ES-I3 (cell line): ENCODE measurements at regions not wholly inside any gene's neighbourhood (a gene's known extent, or its start where the extent isn't known, plus 50 kb on each side); places are given as distances from the start of the nearest gene placed in this dataset.
"Not testable (repeated sequence)": the region's sequence is repeated elsewhere in the genome, so short reads cannot be mapped to it uniquely, and the experiment has no call there.

Source experiments
- H3K36me3 ChIP-seq: 2 replicates; pipeline ENCODE4 v1.6.1; 2013; ENCODE audit warnings: mild to moderate bottlenecking, low read length, control low read depth, moderate library complexity; ENCODE audit not compliant: insufficient read depth
- H3K4me1 ChIP-seq: 2 replicates; pipeline ENCODE4 v1.6.1; 2013; ENCODE audit warnings: mild to moderate bottlenecking, control low read depth, low read length; ENCODE audit not compliant: insufficient read depth
- H3K9ac ChIP-seq: 2 replicates; pipeline ENCODE4 v1.6.1; 2013; ENCODE audit warnings: low read depth, mild to moderate bottlenecking, low read length, moderate library complexity
- H3K9me3 ChIP-seq: 2 replicates; pipeline ENCODE4 v1.6.1; 2013; ENCODE audit warnings: mild to moderate bottlenecking, low read length, moderate library complexity; ENCODE audit not compliant: control insufficient read depth, insufficient read depth

DNA sequence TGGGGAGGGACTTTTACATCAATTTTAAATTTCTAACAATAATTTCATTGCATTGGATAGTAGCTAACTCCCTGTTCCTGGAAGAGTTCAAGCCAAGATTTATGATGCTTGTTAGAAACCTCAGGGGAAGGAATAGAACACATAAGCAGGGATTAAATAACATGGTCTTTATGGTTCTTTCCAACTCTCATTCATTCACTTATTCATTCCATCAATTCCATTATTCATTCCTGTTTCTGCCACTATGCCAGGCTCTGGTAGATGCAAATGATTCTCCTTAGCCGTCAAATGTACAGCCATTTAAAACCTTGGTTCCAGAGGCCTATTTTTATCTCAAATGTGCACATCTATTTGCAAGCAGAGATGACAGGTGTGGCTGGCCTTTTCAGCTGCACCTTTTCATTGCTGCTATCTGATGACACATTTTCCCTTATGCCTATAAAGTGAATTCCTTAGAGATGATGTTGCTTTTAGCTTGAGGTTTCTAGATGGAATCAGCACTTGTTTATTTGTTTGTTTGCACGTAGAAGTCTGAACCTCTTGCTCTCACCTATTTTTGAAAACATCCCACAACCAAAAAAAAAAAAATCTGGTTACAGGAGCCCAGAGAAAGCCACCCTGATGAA lies 205.7 kb upstream of the IGFBP3 start:
- no peaks in the 10 kb centered on the region for H3K4me1 ChIP-seq
- H3K36me3 ChIP-seq, result no peaks in the 10 kb centered on the region
- H3K9me3 ChIP-seq, result no peaks in the 10 kb centered on the region
- H3K9ac ChIP-seq, result no peak overlapping the region

DNA sequence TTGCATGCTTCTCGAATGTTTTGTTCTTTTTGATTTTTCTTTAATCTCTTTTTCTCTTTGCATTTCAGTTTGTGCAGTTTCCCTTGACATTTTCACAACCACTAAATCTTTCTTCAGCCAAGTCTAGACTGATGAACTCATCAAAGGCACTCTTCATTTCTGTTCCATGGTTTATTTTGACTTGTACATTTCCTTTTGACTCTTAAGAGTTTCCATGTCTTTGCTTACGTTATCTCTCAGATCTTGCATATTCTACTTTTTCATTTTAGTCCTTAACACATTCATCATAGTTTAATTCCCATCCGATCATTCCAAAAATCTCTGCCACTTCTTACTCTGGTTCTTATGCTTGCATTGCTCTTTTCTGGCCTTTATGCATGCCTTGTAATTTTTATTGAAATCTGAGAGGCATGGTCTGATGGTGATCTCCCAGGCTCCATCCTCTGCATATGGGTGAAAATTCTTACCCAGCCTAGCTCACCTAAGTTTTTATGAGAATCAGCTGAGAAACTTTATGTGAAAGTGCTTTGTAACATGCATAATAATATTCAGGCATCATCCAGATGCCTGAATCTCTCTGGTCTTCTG lies 202.8 kb upstream of the IGFBP3 start:
- no peaks in the 10 kb centered on the region for H3K36me3 ChIP-seq

DNA sequence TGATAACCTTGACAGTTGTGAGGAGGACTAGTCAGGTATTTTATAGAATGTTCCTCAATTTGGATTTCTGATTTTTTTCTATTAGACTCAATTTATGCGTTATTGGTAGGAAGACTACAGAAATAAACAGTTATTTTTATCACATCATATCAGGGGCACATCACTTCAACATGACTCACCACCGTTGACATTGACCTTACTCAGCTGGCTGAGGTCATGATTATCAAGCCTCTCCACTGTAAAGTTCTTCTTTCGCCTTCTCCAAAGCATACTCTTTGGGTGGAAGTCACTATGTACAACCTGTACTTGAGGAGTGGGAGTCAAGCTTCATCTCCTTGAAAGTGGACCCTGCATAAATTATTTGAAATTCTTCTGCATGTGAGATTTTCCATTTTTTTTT lies 194.3 kb upstream of the IGFBP3 start:
- Histone ChIP-seq H3K4me1 (no peaks in the 10 kb centered on the region), H3K9me3 (no peaks in the 10 kb centered on the region), H3K9ac (no peak overlapping the region), H3K36me3 (no peaks in the 10 kb centered on the region)

More for the DNA sequence above, 202.8 kb upstream of the IGFBP3 start:
- Histone ChIP-seq H3K9ac (no peak overlapping the region), H3K9me3 (no peaks in the 10 kb centered on the region), H3K4me1 (no peaks in the 10 kb centered on the region)

DNA sequence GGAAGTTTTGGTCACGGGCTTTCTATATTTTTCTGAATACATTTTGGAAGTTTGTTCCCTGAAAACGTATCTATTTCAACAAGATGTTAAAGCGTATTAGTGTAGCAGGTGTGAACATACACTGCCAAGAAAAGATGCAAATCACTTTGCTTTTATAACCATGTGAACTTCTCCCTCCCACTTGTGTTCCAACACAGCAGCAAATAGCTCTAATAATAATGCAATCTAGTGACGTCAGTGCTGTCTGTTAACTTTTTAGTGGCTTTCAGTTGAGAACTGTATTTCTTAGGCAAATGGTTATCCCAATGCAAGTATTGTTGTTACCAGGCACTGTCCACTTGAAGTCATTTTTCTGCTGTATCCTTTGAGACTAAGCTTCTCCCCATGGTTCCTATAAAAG lies 188.4 kb upstream of the IGFBP3 start:
- H3K9ac ChIP-seq, result no peak overlapping the region
- no peaks in the 10 kb centered on the region for H3K4me1 ChIP-seq
- no peaks in the 10 kb centered on the region for H3K36me3 ChIP-seq
- H3K9me3 ChIP-seq, result no peaks in the 10 kb centered on the region; the same call in 1 of the 2 replicates

DNA sequence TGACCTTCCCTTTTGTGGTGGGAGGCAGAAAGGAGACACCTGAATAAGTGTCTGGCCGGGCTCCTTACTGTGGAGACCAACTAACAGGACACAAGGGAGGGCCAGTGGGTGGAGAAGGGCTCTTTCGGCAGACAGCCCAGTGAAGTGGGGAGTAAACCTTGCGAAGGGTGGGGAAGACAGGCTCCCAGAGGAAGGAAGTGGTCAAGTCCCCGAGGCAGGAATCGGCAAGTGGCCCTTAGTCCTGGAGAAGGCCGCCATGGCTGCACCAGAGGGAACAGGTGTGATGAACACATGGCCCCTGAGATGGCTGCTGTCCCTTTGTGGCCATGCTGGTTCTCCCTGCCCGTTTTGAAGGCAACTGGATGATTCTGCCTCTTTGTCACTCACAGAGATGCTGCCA lies 187.2 kb upstream of the IGFBP3 start:
- H3K36me3 ChIP-seq, result no peaks in the 10 kb centered on the region
- no peaks in the 10 kb centered on the region for H3K4me1 ChIP-seq
- H3K9ac ChIP-seq, result no peak overlapping the region

DNA sequence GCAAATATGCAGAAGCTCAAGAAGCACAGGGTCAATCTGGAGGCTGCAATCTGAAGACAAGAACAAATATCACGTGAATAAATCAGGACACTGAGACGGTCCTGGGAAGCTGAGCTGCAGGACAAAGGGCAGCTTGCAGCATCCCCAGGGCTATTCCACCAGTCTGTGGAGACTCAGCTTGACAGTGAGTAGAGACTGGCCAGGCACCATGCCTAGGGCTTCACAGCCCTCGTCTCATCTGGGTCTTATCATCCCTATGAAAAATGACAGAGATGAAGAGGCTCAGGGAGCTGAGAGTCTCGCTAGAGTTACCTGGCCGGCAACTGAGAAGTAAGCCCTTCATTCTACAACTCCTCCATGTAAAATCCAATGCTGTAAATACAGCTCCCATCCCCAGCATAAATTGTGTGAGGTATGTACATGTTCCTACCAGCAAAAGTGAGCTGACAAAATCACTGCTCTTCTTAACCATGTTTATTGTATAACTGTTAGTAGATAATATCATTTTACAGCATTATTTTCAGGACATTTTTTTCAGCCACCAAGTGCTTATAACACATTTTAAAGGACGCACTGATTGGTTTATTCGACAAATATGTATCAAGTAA lies 186.6 kb upstream of the IGFBP3 start:
- Histone ChIP-seq H3K36me3 (no peaks in the 10 kb centered on the region), H3K9ac (no peak overlapping the region), H3K9me3 (no peaks in the 10 kb centered on the region; the same call in 1 of the 2 replicates), H3K4me1 (no peaks in the 10 kb centered on the region)

More for the DNA sequence above, 187.2 kb upstream of the IGFBP3 start:
- H3K9me3 ChIP-seq, result no peaks in the 10 kb centered on the region; the same call in 1 of the 2 replicates

DNA sequence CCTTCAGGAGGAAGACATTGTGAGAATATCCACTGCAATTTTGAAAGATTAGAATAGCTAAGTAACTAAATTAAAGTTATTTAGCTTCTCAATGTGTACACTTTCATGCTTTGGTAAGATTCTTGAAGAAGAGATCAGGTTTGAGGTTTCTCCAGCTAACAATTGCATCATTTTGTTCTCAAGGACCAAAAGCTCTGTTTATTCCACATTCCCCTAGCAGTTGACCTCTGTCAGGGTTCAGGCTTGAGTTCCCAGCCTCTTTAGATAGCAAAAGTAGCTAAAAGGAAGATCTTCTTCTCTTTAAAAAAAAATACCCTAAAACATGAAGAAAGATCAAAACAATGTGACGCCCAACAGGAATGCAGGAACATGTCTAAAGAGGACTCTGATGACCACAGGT lies 179.4 kb upstream of the IGFBP3 start:
- H3K9ac ChIP-seq, result no peak overlapping the region
- H3K36me3 ChIP-seq, result no peaks in the 10 kb centered on the region
- H3K4me1 ChIP-seq, result no peaks in the 10 kb centered on the region
- H3K9me3 ChIP-seq, result no peaks in the 10 kb centered on the region

DNA sequence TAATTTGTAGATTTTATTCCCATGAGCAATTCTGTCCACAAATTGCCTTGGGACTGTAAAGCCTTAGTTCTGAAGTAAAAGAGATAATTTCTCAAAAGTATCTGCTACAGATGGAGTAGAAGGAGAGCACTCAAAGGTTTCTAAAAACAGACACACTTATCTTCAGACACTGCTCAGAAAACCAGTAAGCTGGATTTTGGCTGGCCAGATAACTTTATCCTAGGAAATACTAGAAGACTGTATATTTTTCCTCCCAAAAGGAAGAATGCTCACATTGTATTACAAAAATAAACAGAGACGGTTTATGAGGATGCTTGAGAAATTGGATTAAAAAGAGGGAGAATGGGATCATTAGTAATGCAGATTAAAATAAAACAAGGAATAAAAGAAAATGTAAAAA lies 178.0 kb upstream of the IGFBP3 start:
- Histone ChIP-seq H3K36me3 (no peaks in the 10 kb centered on the region), H3K9ac (no peak overlapping the region), H3K9me3 (no peaks in the 10 kb centered on the region), H3K4me1 (no peaks in the 10 kb centered on the region)

DNA sequence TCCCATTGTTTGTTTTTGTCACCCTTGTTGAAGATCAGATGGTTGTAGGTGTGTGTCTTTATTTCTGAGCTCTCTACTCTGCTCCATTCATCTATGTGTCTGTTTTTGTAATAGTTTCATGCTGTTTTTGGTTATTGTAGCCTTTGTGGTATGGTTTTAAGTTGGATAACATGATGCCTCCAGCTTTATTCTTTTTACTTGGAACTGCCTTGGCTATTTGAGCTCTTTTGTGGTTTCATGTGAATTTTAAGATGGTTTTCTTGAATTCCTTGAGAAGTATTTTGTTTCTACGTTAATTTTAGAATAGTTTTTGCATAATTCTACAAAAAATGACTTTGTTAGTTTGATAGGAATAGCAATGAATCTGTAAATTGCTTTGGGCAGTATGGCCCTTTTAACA lies 170.0 kb upstream of the IGFBP3 start:
- no peaks in the 10 kb centered on the region for H3K36me3 ChIP-seq
- H3K4me1 ChIP-seq, result no peaks in the 10 kb centered on the region
- H3K9ac ChIP-seq, result no peak overlapping the region
- no peaks in the 10 kb centered on the region for H3K9me3 ChIP-seq

DNA sequence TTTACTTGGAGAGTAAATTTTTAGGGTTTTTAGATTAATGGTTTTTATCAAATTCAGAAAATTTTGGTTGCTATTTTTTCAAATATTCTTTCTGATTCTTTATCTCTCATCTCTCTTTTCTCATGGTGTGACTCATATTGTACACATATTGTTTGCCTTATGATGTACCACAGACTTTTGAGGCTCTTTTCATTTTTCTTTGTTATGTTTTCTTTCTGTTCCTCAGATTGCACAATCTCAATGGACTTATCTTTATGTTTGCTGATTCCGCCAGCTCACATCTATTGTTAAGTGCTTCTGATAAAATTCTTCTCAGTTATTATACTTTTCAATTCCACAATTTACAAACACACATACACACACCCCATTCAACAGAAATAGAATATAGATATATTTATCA lies 168.2 kb upstream of the IGFBP3 start:
- Histone ChIP-seq H3K36me3 (no peaks in the 10 kb centered on the region), H3K4me1 (no peaks in the 10 kb centered on the region), H3K9ac (no peak overlapping the region), H3K9me3 (no peaks in the 10 kb centered on the region)

DNA sequence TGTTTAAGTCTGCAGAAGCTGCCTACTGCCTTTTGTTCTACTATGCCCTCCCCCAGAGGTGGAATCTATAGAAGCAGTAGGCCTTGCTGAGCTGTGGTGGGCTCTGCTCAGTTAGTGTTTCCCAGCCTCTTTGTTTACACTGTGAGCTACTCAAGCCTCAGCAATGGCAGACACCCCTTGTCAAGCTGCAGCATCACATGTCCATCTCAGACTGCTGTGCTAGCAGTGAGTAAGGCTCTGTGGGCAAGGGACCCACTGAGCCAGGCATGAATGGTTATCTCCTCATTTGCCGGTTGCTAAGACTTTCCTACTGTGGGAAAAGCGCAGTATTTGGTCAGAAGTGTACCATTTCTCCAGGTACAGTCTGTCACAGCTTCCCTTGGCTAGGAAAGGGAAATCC lies 167.4 kb upstream of the IGFBP3 start:
- H3K4me1 ChIP-seq, H3K9ac ChIP-seq, H3K36me3 ChIP-seq, H3K9me3 ChIP-seq: not testable (repeated sequence)

DNA sequence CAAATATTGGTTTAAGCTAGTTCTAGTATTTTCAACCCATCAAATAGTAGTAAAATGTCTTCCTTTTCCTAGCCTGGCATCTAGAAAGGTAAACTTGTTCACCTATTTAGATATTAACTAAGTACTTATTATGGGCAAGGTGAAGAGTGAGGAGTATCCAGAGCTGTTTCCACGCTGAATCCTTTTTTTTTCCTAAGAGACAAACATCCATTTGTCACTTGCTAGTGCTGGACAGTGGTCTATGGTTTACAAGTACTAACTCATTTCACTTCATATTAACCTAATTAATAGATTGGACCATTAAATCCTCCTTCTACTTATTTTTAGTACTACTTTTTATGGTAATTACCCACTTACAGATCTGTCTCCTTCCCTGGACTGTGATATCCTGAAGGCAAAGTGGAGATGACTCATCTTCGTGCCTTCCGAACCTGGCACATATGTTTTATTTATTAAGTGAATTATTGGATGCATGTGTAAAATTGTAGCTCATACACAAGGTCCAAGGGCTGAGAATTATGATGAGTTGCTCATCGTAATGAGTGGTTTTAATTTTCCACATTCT lies 159.6 kb upstream of the IGFBP3 start:
- Histone ChIP-seq H3K9me3 (no peaks in the 10 kb centered on the region), H3K9ac (no peak overlapping the region), H3K4me1 (no peaks in the 10 kb centered on the region; the same call in 1 of the 2 replicates), H3K36me3 (no peaks in the 10 kb centered on the region)

DNA sequence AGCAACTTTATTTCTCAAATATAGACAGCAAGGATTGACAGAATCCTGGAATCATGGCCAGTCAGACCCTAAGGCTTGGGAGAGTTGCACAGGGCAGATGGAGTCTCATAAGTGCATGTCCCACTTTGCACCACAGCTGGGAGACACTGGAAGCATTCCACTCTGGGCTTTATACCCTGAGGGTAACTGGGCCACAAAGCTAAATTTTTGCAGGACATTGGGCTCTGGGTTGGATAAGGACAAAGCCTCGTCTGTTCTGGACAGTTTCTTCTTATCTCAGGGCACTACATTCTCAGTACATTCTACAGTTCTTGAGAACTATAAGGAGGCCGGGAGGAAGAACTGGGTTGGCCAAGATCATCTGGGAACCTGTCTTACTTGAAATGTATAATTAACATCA lies 158.3 kb upstream of the IGFBP3 start:
- no peaks in the 10 kb centered on the region for H3K36me3 ChIP-seq
- H3K9ac ChIP-seq, result no peak overlapping the region
- no peaks in the 10 kb centered on the region; the same call in 1 of the 2 replicates for H3K4me1 ChIP-seq
- H3K9me3 ChIP-seq, result no peaks in the 10 kb centered on the region

DNA sequence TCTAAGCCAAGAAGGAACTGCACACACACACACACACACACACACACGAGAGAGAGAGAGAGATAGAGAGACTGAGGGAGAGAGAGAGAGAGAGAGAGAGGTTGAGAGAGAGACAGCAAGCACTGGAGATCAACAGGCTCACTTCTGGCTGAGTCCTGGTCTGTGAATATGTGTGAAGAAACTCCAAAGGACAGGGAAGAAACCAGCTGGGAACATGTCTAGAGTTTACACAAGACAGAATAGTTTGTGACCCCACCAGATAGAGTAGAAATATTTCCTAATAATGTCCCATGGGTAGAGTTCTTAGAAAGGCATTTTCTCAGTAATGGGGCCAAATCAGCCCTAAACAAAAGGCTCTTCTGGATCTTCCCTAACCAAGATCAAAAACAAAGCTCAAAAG lies 155.5 kb upstream of the IGFBP3 start:
- no peaks in the 10 kb centered on the region; the same call in 1 of the 2 replicates for H3K4me1 ChIP-seq
- H3K9me3 ChIP-seq, result no peaks in the 10 kb centered on the region
- H3K36me3 ChIP-seq, result no peaks in the 10 kb centered on the region
- no peak overlapping the region for H3K9ac ChIP-seq

DNA sequence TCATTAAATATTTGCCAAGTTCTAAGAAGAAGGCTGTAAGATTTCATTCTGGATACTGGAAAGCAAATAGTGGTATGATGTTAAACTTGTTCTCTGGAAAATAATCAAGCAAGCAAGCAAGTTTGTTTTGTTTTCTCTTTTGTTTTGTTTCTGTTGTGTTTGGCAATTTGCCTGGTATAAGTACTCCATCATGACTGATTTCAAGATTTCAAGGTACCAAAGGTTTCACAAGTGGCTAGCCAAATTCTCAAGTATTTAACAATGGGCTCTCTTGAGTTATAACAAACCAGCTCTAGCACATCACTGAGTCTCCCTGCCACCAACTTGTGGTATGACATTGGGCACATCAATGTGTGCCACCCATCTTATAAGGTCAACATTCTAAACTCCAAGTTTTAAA lies 151.7 kb upstream of the IGFBP3 start:
- Histone ChIP-seq H3K9me3 (no peaks in the 10 kb centered on the region), H3K4me1 (no peaks in the 10 kb centered on the region; the same call in 1 of the 2 replicates), H3K36me3 (no peaks in the 10 kb centered on the region), H3K9ac (no peak overlapping the region)
